ENCODE measurements at regions not wholly inside any gene's neighbourhood (a gene's known extent, or its start where the extent isn't known, plus 50 kb on each side); places are given as distances from the start of the nearest gene placed in this dataset.

GRCh38 chr15:66842710-66843441 is 140.8 kb downstream of the SMAD6 start:
- Histone ChIP-seq H3K9me1 (ENCODE audit: control insufficient read depth, insufficient read depth, low read length) (no peaks in the 10 kb centered on the region), H3K9ac (ENCODE audit: insufficient read depth in 1 of 2, low read depth in 2 of 2, low read length in 2 of 2) (peak overlapping the region in 1 of 2 experiments; percentile 87; a peak in 2 of 4 replicates), H3K27ac (ENCODE audit: extremely low read depth, low read depth, low read length) (no peak overlapping the region), H3K27me3 (ENCODE audit: control insufficient read depth in 2 of 2, insufficient read depth in 2 of 2, low read length in 2 of 2) (no peaks in the 10 kb centered on the region), H2AFZ (ENCODE audit: low read depth, low read length) (peak overlapping the region; percentile 67), H3K9me3 (replicated peaks; ENCODE audit: control insufficient read depth, insufficient read depth, low read depth, low read length) (no peaks in the 10 kb centered on the region), H3K36me3 (ENCODE audit: control insufficient read depth, insufficient read depth, low read length) (no peaks in the 10 kb centered on the region), H4K20me1 (replicated peaks; ENCODE audit: control insufficient read depth, insufficient read depth, low read length) (0 out of 2 replicates have a peak, but pooled peaks cover 4% of the 10 kb centered on the region), H3K4me3 (peak overlapping the region; percentile 38), H3K4me1 (replicated peaks in 1 of 2; ENCODE audit: control insufficient read depth in 2 of 2, insufficient read depth in 2 of 2, low read length in 2 of 2) (peaks cover 5 to 11% of the 10 kb centered on the region in 2 experiments; a peak in 3 of 5 replicates), H3K79me2 (ENCODE audit: control insufficient read depth, insufficient read depth, low read length) (no peaks in the 10 kb centered on the region), H3K4me2 (ENCODE audit: insufficient read depth, low read length) (peak overlapping the region; percentile 64)
- CTCF ChIA-PET (ENCODE audit: low intra/inter-chr PET ratio) = interaction anchor here (0.7 kb wide), 1 partner anchor 1662 kb away, joined by 7 read pairs; no protein-coding TSS in a partner anchor
- FAIRE-seq = peak; percentile 6
- intact Hi-C loops (cut with micrococcal nuclease) (no loop called here), in situ Hi-C loops (cut with MboI) (no loop called here)
- 7% methylated on average over 27 of the region's 58 CpGs for WGBS (ENCODE audit: insufficient coverage, low coverage, missing lambda C conversion rate)
- POLR2A ChIA-PET = interaction anchor here (0.7 to 1.4 kb wide), 3 partner anchors 9 to 176 kb away, joined by 3 to 6 read pairs (median 5); no protein-coding TSS in a partner anchor
- peak; percentile 57 to 79 (median 72) for DNase-seq (ENCODE audit: extremely low read depth in 1 of 4, low spot score in 3 of 4)
- peak; percentile 77 for ATAC-seq
- BruUV-seq (replicated peaks) = no TSS peak
- 0 out of 2 replicates have a peak, but pooled peaks have one; percentile 13 for TF ChIP-seq MYC (IDR thresholded peaks at IDR 0.05; ENCODE audit: low read depth, low read length)
- no peak for TF ChIP-seq MYC (CRISPR knock-in tag; IDR thresholded peaks at IDR 0.05; ENCODE audit: borderline replicate concordance, low read depth)
- TF ChIP-seq HLTF (IDR thresholded peaks at IDR 0.05) = no peak
- TF ChIP-seq MCM5 (IDR thresholded peaks at IDR 0.05; ENCODE audit: low read depth) = no peak
- no peak; the same call in 1 of the 2 replicates for TF ChIP-seq ZBTB7A (IDR thresholded peaks at IDR 0.05; ENCODE audit: borderline replicate concordance, control insufficient read depth, low read depth, low read length)
- TF ChIP-seq, protein P1, sequence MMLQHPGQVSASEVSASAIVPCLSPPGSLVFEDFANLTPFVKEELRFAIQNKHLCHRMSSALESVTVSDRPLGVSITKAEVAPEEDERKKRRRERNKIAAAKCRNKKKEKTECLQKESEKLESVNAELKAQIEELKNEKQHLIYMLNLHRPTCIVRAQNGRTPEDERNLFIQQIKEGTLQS (IDR thresholded peaks at IDR 0.05) = no peak
- TF ChIP-seq, protein P1 (CRISPR knock-in tag; conservative IDR thresholded peaks at IDR 0.05) = no peak
- TF ChIP-seq MYBL2 (IDR thresholded peaks at IDR 0.05; ENCODE audit: low read depth) = no peak
- TF ChIP-seq MYBL2 (CRISPR knock-in tag; IDR thresholded peaks at IDR 0.05; ENCODE audit: borderline replicate concordance) = no peak
- TF ChIP-seq, protein P2, sequence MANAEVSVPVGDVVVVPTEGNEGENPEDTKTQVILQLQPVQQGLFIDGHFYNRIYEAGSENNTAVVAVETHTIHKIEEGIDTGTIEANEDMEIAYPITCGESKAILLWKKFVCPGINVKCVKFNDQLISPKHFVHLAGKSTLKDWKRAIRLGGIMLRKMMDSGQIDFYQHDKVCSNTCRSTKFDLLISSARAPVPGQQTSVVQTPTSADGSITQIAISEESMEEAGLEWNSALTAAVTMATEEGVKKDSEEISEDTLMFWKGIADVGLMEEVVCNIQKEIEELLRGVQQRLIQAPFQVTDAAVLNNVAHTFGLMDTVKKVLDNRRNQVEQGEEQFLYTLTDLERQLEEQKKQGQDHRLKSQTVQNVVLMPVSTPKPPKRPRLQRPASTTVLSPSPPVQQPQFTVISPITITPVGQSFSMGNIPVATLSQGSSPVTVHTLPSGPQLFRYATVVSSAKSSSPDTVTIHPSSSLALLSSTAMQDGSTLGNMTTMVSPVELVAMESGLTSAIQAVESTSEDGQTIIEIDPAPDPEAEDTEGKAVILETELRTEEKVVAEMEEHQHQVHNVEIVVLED (CRISPR knock-in tag; IDR thresholded peaks at IDR 0.05) = peak; percentile 20; the same call in 1 of the 2 replicates
- TF ChIP-seq ZNF766 (CRISPR knock-in tag; conservative IDR thresholded peaks at IDR 0.05) = 0 out of 2 replicates have a peak, but pooled peaks have one; percentile 52
- peak; percentile 59 for TF ChIP-seq L3MBTL2 (IDR thresholded peaks at IDR 0.05)
- peak; percentile 53; the same call in 1 of the 2 replicates for TF ChIP-seq CEBPG (CRISPR knock-in tag; IDR thresholded peaks at IDR 0.05)
- peak; percentile 41 to 89; a peak in 2 of 4 replicates for TF ChIP-seq CEBPG (tag; conservative IDR thresholded peaks at IDR 0.05 in 1 of 2, IDR thresholded peaks at IDR 0.05 in 1 of 2)
- no peak for TF ChIP-seq MAFF (IDR thresholded peaks at IDR 0.05; ENCODE audit: low read length)
- TF ChIP-seq ZNF830 (CRISPR knock-in tag; IDR thresholded peaks at IDR 0.05) = no peak
- peak; percentile 60 for TF ChIP-seq MEIS2 (IDR thresholded peaks at IDR 0.05; ENCODE audit: partially characterized antibody)
- peak; percentile 85 for TF ChIP-seq PKNOX1 (IDR thresholded peaks at IDR 0.05)
